NB4 (cell line): ENCODE measurements at regions not wholly inside any gene's neighbourhood (a gene's known extent, or its start where the extent isn't known, plus 50 kb on each side); places are given as distances from the start of the nearest gene placed in this dataset.

ENCODE experiments used
- CTCF ChIP-seq: IDR thresholded peaks from one replicate; pipeline ENCODE4 v1.5.1; 2012; ENCODE audit warnings: low read depth, low read length
- MAX ChIP-seq: IDR thresholded peaks from 2 replicates; pipeline ENCODE4 v1.6.1; 2011; ENCODE audit warnings: low read depth, low read length
- MYC ChIP-seq: IDR thresholded peaks from 2 replicates; pipeline ENCODE4 v1.6.1; 2011; ENCODE audit warnings: low read depth, low read length
- POLR2A ChIP-seq: IDR thresholded peaks from 2 replicates; pipeline ENCODE4 v1.6.1; 2011; ENCODE audit warnings: mild to moderate bottlenecking; ENCODE audit not compliant: insufficient read length; ENCODE audit errors: extremely low read depth

- TF ChIP-seq CTCF (no peak), MYC (no peak), POLR2A (no peak), MAX (no peak)
Measured at GRCh38 chr6:23650676-23651075, 475.3 kb upstream of the NRSN1 start.
